WTC11 (cell line): ENCODE measurements at regions not wholly inside any gene's neighbourhood (a gene's known extent, or its start where the extent isn't known, plus 50 kb on each side); places are given as distances from the start of the nearest gene placed in this dataset.

Experiments used
- HMGXB4 ChIP-seq: sonication (generic); formaldehyde crosslinking; IDR thresholded peaks from 2 replicates; pipeline ENCODE4 v1.8.1; 2023; ENCODE audit warnings: mild to moderate bottlenecking, moderate library complexity, missing genetic modification reagents
- NR1H2 ChIP-seq: sonication (generic); formaldehyde crosslinking; IDR thresholded peaks from 2 replicates; pipeline ENCODE4 v1.9.0; 2021; ENCODE audit warnings: mild to moderate bottlenecking, moderate library complexity, missing genetic modification reagents
- NR2C2 ChIP-seq: sonication (generic); formaldehyde crosslinking; IDR thresholded peaks from 2 replicates; pipeline ENCODE4 v1.8.0; 2022; ENCODE audit warnings: mild to moderate bottlenecking, missing genetic modification reagents
- TP53 ChIP-seq: sonication (generic); formaldehyde crosslinking; IDR thresholded peaks from 2 replicates; pipeline ENCODE4 v1.8.1; 2023; ENCODE audit warnings: mild to moderate bottlenecking, missing genetic modification reagents
- TF ChIP-seq, protein P1 (sequence below): fragments of 200-600 bp; IDR thresholded peaks from 2 replicates; pipeline ENCODE4 v1.8.0; 2022; ENCODE audit warnings: antibody characterized with exemption

- TF ChIP-seq HMGXB4 (CRISPR knock-in tag) (no peak), NR1H2 (CRISPR knock-in tag) (no peak), NR2C2 (no peak), TP53 (CRISPR knock-in tag) (no peak)
- TF ChIP-seq, protein P1, sequence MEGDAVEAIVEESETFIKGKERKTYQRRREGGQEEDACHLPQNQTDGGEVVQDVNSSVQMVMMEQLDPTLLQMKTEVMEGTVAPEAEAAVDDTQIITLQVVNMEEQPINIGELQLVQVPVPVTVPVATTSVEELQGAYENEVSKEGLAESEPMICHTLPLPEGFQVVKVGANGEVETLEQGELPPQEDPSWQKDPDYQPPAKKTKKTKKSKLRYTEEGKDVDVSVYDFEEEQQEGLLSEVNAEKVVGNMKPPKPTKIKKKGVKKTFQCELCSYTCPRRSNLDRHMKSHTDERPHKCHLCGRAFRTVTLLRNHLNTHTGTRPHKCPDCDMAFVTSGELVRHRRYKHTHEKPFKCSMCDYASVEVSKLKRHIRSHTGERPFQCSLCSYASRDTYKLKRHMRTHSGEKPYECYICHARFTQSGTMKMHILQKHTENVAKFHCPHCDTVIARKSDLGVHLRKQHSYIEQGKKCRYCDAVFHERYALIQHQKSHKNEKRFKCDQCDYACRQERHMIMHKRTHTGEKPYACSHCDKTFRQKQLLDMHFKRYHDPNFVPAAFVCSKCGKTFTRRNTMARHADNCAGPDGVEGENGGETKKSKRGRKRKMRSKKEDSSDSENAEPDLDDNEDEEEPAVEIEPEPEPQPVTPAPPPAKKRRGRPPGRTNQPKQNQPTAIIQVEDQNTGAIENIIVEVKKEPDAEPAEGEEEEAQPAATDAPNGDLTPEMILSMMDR = no peak
Observed at GRCh38 chr6:113643407-113643770, 213.8 kb upstream of the MARCKS start.
